ENCODE measurements at regions not wholly inside any gene's neighbourhood (a gene's known extent, or its start where the extent isn't known, plus 50 kb on each side); places are given as distances from the start of the nearest gene placed in this dataset.

DNA sequence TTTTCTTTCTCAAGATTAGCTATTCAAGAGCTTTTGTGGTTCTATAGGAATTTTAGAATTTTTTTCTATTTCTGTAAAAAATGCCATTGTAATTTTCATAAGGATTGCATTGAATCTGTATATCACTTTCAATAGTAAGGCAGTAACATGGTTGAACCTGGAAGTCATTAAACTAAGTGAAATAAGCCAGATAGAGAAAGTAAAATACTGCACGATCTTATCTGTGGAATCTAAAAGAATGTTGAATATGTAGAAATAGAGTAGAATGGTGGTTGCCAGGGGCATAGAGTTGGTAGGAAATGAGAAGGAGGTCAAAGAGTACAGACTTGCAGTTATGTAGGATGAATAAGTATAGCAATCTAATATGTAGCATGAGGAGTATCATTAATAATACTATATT, 1073.5 kb upstream of the LRRN3 start:
- no peaks in the 10 kb centered on the region for H3K27me3 ChIP-seq (ENCODE audit: insufficient read depth, insufficient read length)
- H3K9ac ChIP-seq (ENCODE audit: insufficient read length, low read depth): no peak overlapping the region
- no peak overlapping the region for H3K4me3 ChIP-seq (ENCODE audit: insufficient read length, low read depth)
- no peaks in the 10 kb centered on the region for H3K9me3 ChIP-seq (ENCODE audit: insufficient read depth, low read length)
- TF ChIP-seq YY1 (IDR thresholded peaks at IDR 0.05; ENCODE audit: insufficient read depth, insufficient read length) (no peak), SUZ12 (IDR thresholded peaks at IDR 0.05; ENCODE audit: extremely low read depth, insufficient read depth, insufficient read length) (no peak), ZNF274 (IDR thresholded peaks at IDR 0.05; ENCODE audit: low read depth, low read length) (no peak)
- no peaks in the 10 kb centered on the region for H3K36me3 ChIP-seq (ENCODE audit: insufficient read depth, insufficient read length, low read length)
- no peaks in the 10 kb centered on the region for H3K4me1 ChIP-seq (ENCODE audit: insufficient read depth, insufficient read length)
- DNase-seq (ENCODE audit: low read depth, low spot score): no peak

DNA sequence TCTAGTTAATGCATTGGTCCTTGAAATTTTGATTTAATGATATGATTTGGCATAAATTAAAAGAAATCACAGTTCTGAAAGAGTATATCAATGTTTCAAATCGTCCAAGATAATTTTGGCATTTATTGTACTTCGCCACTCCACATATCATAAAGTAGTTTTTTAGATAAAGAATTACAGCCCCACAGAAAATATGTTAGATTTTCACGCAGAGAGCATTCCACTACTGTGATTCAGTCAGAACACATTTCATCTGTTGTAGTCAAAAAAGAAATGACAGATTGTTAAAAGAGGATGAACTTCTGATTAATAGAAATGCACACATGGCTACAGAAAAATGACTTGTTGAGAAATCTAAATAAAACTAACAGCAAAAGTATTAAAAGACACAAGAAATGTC, 1063.5 kb upstream of the LRRN3 start:
- Histone ChIP-seq H3K9ac (ENCODE audit: insufficient read length, low read depth) (no peak overlapping the region), H3K27me3 (ENCODE audit: insufficient read depth, insufficient read length) (no peaks in the 10 kb centered on the region), H3K9me3 (ENCODE audit: insufficient read depth, low read length) (no peaks in the 10 kb centered on the region), H3K36me3 (ENCODE audit: insufficient read depth, insufficient read length, low read length) (no peaks in the 10 kb centered on the region), H3K4me1 (ENCODE audit: insufficient read depth, insufficient read length) (no peaks in the 10 kb centered on the region), H3K4me3 (ENCODE audit: insufficient read length, low read depth) (no peak overlapping the region)
- no peak for TF ChIP-seq YY1 (IDR thresholded peaks at IDR 0.05; ENCODE audit: insufficient read depth, insufficient read length)
- no peak for TF ChIP-seq SUZ12 (IDR thresholded peaks at IDR 0.05; ENCODE audit: extremely low read depth, insufficient read depth, insufficient read length)
- no peak for TF ChIP-seq ZNF274 (IDR thresholded peaks at IDR 0.05; ENCODE audit: low read depth, low read length)
- DNase-seq (ENCODE audit: low read depth, low spot score): no peak

DNA sequence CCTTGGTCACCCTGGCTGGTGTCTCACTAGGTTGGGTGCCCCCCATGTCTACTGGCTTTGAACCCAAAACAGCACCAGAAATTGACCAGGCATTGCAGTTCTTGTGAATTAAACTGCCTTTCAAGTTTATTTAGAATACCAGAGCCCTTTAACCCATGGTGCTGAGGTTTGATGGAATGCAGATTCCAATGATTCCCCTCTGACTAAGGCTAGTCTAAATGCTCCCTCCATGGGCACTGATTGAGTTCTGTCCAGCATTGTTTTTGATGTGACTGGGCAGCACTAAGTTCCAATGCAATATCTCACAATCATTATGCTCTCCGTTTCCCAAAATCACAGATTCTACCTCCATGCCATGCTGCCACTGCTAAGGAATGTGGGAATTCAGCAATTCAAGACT, 1047.4 kb upstream of the LRRN3 start:
- Histone ChIP-seq H3K27me3 (ENCODE audit: insufficient read depth, insufficient read length) (no peaks in the 10 kb centered on the region), H3K4me1 (ENCODE audit: insufficient read depth, insufficient read length) (no peaks in the 10 kb centered on the region), H3K9me3 (ENCODE audit: insufficient read depth, low read length) (no peaks in the 10 kb centered on the region), H3K4me3 (ENCODE audit: insufficient read length, low read depth) (no peak overlapping the region), H3K36me3 (ENCODE audit: insufficient read depth, insufficient read length, low read length) (no peaks in the 10 kb centered on the region), H3K9ac (ENCODE audit: insufficient read length, low read depth) (no peak overlapping the region)
- DNase-seq (ENCODE audit: low read depth, low spot score): no peak
- no peak for TF ChIP-seq SUZ12 (IDR thresholded peaks at IDR 0.05; ENCODE audit: extremely low read depth, insufficient read depth, insufficient read length)
- no peak for TF ChIP-seq ZNF274 (IDR thresholded peaks at IDR 0.05; ENCODE audit: low read depth, low read length)
- TF ChIP-seq YY1 (IDR thresholded peaks at IDR 0.05; ENCODE audit: insufficient read depth, insufficient read length): no peak

DNA sequence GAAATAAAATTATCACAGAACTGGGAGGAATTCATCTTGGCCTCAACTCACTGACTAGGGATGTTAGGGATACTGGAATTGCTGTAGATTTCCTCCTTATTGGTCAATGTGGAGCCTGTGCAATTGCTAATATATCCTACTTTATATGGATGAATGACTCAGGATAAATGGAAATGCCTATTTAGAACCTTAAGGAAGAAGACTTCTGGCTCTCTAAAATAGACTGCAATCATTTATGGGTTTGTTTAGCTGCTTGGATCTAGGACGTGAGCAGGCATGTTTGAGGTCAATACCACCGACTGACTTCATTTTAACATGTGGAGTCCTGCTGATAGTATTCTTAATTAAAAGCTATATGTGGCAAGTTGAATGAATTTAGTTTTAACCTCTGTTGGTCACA, 1040.1 kb upstream of the LRRN3 start:
- no peaks in the 10 kb centered on the region for H3K27me3 ChIP-seq (ENCODE audit: insufficient read depth, insufficient read length)
- H3K4me1 ChIP-seq (ENCODE audit: insufficient read depth, insufficient read length): no peaks in the 10 kb centered on the region
- DNase-seq (ENCODE audit: low read depth, low spot score): no peak
- no peak overlapping the region for H3K9ac ChIP-seq (ENCODE audit: insufficient read length, low read depth)
- TF ChIP-seq ZNF274 (IDR thresholded peaks at IDR 0.05; ENCODE audit: low read depth, low read length) (no peak), YY1 (IDR thresholded peaks at IDR 0.05; ENCODE audit: insufficient read depth, insufficient read length) (no peak), SUZ12 (IDR thresholded peaks at IDR 0.05; ENCODE audit: extremely low read depth, insufficient read depth, insufficient read length) (no peak)
- H3K9me3 ChIP-seq (ENCODE audit: insufficient read depth, low read length): no peaks in the 10 kb centered on the region
- H3K36me3 ChIP-seq (ENCODE audit: insufficient read depth, insufficient read length, low read length): no peaks in the 10 kb centered on the region
- H3K4me3 ChIP-seq (ENCODE audit: insufficient read length, low read depth): no peak overlapping the region

GRCh38 chr7:110051372-110051771, 1039.6 kb upstream of the LRRN3 start:
- no peaks in the 10 kb centered on the region for H3K27me3 ChIP-seq (ENCODE audit: insufficient read depth, insufficient read length)

DNA sequence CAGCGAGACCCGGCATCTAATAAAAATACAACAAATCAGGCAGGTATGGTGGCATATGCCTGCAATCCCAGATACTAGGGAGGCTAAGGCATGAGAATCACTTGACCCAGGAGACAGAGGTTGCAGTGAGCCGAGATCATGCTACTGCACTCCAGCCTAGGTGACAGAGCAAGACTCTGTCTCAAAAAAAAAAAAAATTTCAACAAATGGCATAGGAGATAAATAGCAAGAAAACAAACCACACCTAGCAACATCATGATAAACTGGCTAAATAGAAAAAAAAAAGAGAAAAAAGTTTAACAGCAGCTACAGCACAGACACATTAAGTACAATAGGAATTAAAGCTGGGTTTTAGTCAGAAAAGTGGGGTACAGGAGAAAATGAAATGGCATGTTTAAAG, 1034.6 kb upstream of the LRRN3 start:
- no peaks in the 10 kb centered on the region for H3K36me3 ChIP-seq (ENCODE audit: insufficient read depth, insufficient read length, low read length)
- TF ChIP-seq SUZ12 (IDR thresholded peaks at IDR 0.05; ENCODE audit: extremely low read depth, insufficient read depth, insufficient read length) (no peak), YY1 (IDR thresholded peaks at IDR 0.05; ENCODE audit: insufficient read depth, insufficient read length) (no peak), ZNF274 (IDR thresholded peaks at IDR 0.05; ENCODE audit: low read depth, low read length) (no peak)

More at GRCh38 chr7:110051372-110051771, 1039.6 kb upstream of the LRRN3 start:
- H3K36me3 ChIP-seq (ENCODE audit: insufficient read depth, insufficient read length, low read length): no peaks in the 10 kb centered on the region
- H3K9ac ChIP-seq (ENCODE audit: insufficient read length, low read depth): no peak overlapping the region
- TF ChIP-seq YY1 (IDR thresholded peaks at IDR 0.05; ENCODE audit: insufficient read depth, insufficient read length) (no peak), SUZ12 (IDR thresholded peaks at IDR 0.05; ENCODE audit: extremely low read depth, insufficient read depth, insufficient read length) (no peak), ZNF274 (IDR thresholded peaks at IDR 0.05; ENCODE audit: low read depth, low read length) (no peak)
- no peaks in the 10 kb centered on the region for H3K4me1 ChIP-seq (ENCODE audit: insufficient read depth, insufficient read length)
- no peaks in the 10 kb centered on the region for H3K9me3 ChIP-seq (ENCODE audit: insufficient read depth, low read length)
- no peak overlapping the region for H3K4me3 ChIP-seq (ENCODE audit: insufficient read length, low read depth)
- DNase-seq (ENCODE audit: low read depth, low spot score): no peak

DNA sequence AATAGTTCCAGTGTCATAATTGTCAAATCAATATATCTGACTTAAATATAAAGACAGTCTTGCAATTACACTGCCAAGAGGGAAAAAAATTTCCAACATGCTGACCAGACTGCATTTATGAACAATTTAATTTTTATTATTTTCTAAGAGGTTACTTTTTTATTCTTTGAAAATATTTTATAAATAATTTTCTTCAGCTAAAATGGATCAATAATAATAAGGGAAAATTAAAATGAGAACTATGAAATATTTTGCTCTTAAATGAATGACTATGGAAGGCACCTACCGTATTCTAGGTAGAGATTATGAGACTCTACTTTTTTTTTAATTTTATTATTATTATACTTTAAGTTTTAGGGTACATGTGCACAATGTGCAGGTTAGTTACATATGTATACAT, 1032.5 kb upstream of the LRRN3 start:
- Histone ChIP-seq H3K4me3 (ENCODE audit: insufficient read length, low read depth) (no peak overlapping the region), H3K4me1 (ENCODE audit: insufficient read depth, insufficient read length) (no peaks in the 10 kb centered on the region)
- no peak for DNase-seq (ENCODE audit: low read depth, low spot score)

More for the DNA sequence above, 1034.6 kb upstream of the LRRN3 start:
- Histone ChIP-seq H3K4me3 (ENCODE audit: insufficient read length, low read depth) (no peak overlapping the region), H3K9me3 (ENCODE audit: insufficient read depth, low read length) (no peaks in the 10 kb centered on the region), H3K27me3 (ENCODE audit: insufficient read depth, insufficient read length) (no peaks in the 10 kb centered on the region), H3K4me1 (ENCODE audit: insufficient read depth, insufficient read length) (no peaks in the 10 kb centered on the region), H3K9ac (ENCODE audit: insufficient read length, low read depth) (no peak overlapping the region)
- DNase-seq (ENCODE audit: low read depth, low spot score): no peak

More for the DNA sequence above, 1032.5 kb upstream of the LRRN3 start:
- no peaks in the 10 kb centered on the region for H3K27me3 ChIP-seq (ENCODE audit: insufficient read depth, insufficient read length)
- H3K9me3 ChIP-seq (ENCODE audit: insufficient read depth, low read length): no peaks in the 10 kb centered on the region
- no peak overlapping the region for H3K9ac ChIP-seq (ENCODE audit: insufficient read length, low read depth)
- H3K36me3 ChIP-seq (ENCODE audit: insufficient read depth, insufficient read length, low read length): no peaks in the 10 kb centered on the region
- TF ChIP-seq YY1 (IDR thresholded peaks at IDR 0.05; ENCODE audit: insufficient read depth, insufficient read length): no peak
- no peak for TF ChIP-seq SUZ12 (IDR thresholded peaks at IDR 0.05; ENCODE audit: extremely low read depth, insufficient read depth, insufficient read length)
- no peak for TF ChIP-seq ZNF274 (IDR thresholded peaks at IDR 0.05; ENCODE audit: low read depth, low read length)
